ENCODE measurements at regions not wholly inside any gene's neighbourhood (a gene's known extent, or its start where the extent isn't known, plus 50 kb on each side); places are given as distances from the start of the nearest gene placed in this dataset.

- no peaks in the 10 kb centered on the region for H3K9me3 ChIP-seq (replicated peaks)
- no peaks in the 10 kb centered on the region for H3K36me3 ChIP-seq
- peaks cover 31% of the 10 kb centered on the region for H3K4me1 ChIP-seq
- H3K27me3 ChIP-seq (ENCODE audit: low read depth) = no peaks in the 10 kb centered on the region
- intact Hi-C loops (cut with micrococcal nuclease) = no loop called here
- H3K4me3 ChIP-seq = no peak overlapping the region
- DNase-seq = no peak
- TF ChIP-seq CTCF (IDR thresholded peaks at IDR 0.05; ENCODE audit: borderline replicate concordance) = no peak
- no peak overlapping the region for H3K27ac ChIP-seq (replicated peaks)
Observed at GRCh38 chr5:115430374-115430773, 114.2 kb downstream of the FEM1C start.

- Histone ChIP-seq H3K36me3 (no peaks in the 10 kb centered on the region), H3K4me3 (no peak overlapping the region), H3K4me1 (peaks cover 29% of the 10 kb centered on the region), H3K27me3 (ENCODE audit: low read depth) (no peaks in the 10 kb centered on the region), H3K9me3 (replicated peaks) (no peaks in the 10 kb centered on the region), H3K27ac (replicated peaks) (peak overlapping the region; percentile 10)
- TF ChIP-seq CTCF (IDR thresholded peaks at IDR 0.05; ENCODE audit: borderline replicate concordance) = no peak
- no peak for DNase-seq
- intact Hi-C loops (cut with micrococcal nuclease) = no loop called here
Observed at GRCh38 chr5:115429345-115429940, 115.1 kb downstream of the FEM1C start.

GRCh38 chr5:115428676-115429075 is 115.9 kb downstream of the FEM1C start:
- Histone ChIP-seq H3K9me3 (replicated peaks) (no peaks in the 10 kb centered on the region), H3K4me3 (no peak overlapping the region), H3K27me3 (ENCODE audit: low read depth) (no peaks in the 10 kb centered on the region), H3K36me3 (no peaks in the 10 kb centered on the region), H3K27ac (replicated peaks) (peak overlapping the region; percentile 10), H3K4me1 (peaks cover 36% of the 10 kb centered on the region)
- TF ChIP-seq CTCF (IDR thresholded peaks at IDR 0.05; ENCODE audit: borderline replicate concordance) = no peak
- intact Hi-C loops (cut with micrococcal nuclease) = no loop called here
- DNase-seq = no peak

GRCh38 chr5:115428248-115428647 is 116.3 kb downstream of the FEM1C start:
- no peak for DNase-seq
- no peak overlapping the region for H3K4me3 ChIP-seq
- H3K9me3 ChIP-seq (replicated peaks) = no peaks in the 10 kb centered on the region
- H3K27ac ChIP-seq (replicated peaks) = no peak overlapping the region
- intact Hi-C loops (cut with micrococcal nuclease) = no loop called here
- H3K27me3 ChIP-seq (ENCODE audit: low read depth) = no peaks in the 10 kb centered on the region
- TF ChIP-seq CTCF (IDR thresholded peaks at IDR 0.05; ENCODE audit: borderline replicate concordance) = no peak
- H3K4me1 ChIP-seq = peaks cover 40% of the 10 kb centered on the region
- H3K36me3 ChIP-seq = no peaks in the 10 kb centered on the region

GRCh38 chr5:115424446-115424845 is 120.1 kb downstream of the FEM1C start:
- H3K9me3 ChIP-seq (replicated peaks) = no peaks in the 10 kb centered on the region
- H3K27me3 ChIP-seq (ENCODE audit: low read depth) = no peaks in the 10 kb centered on the region
- no peaks in the 10 kb centered on the region for H3K36me3 ChIP-seq
- intact Hi-C loops (cut with micrococcal nuclease) = no loop called here
- H3K4me1 ChIP-seq = peaks cover 60% of the 10 kb centered on the region
- peak overlapping the region; percentile 43 for H3K4me3 ChIP-seq
- TF ChIP-seq CTCF (IDR thresholded peaks at IDR 0.05; ENCODE audit: borderline replicate concordance) = no peak
- DNase-seq = no peak
- peak overlapping the region; percentile 94 for H3K27ac ChIP-seq (replicated peaks)
